ENCODE measurements at regions not wholly inside any gene's neighbourhood (a gene's known extent, or its start where the extent isn't known, plus 50 kb on each side); places are given as distances from the start of the nearest gene placed in this dataset.

GRCh38 chr4:91935217-91935616, 368.5 kb upstream of the GRID2 start:
- H3K9ac ChIP-seq (ENCODE audit: low read length) = no peak overlapping the region
- Mint-ChIP-seq H3K36me3 (ENCODE audit: low read depth, unreplicated experiment) (no peaks in the 10 kb centered on the region), H3K9me3 (ENCODE audit: unreplicated experiment) (no peaks in the 10 kb centered on the region), H3K4me3 (ENCODE audit: unreplicated experiment) (no peak overlapping the region), H3K27ac (ENCODE audit: unreplicated experiment) (no peak overlapping the region), H3K27me3 (ENCODE audit: low read depth, unreplicated experiment) (no peaks in the 10 kb centered on the region), H3K4me1 (ENCODE audit: low read depth, unreplicated experiment) (peaks cover 1% of the 10 kb centered on the region)
- TF ChIP-seq EZH2 (IDR thresholded peaks at IDR 0.05; ENCODE audit: insufficient read depth, low read length) = no peak
- TF ChIP-seq, protein P1, sequence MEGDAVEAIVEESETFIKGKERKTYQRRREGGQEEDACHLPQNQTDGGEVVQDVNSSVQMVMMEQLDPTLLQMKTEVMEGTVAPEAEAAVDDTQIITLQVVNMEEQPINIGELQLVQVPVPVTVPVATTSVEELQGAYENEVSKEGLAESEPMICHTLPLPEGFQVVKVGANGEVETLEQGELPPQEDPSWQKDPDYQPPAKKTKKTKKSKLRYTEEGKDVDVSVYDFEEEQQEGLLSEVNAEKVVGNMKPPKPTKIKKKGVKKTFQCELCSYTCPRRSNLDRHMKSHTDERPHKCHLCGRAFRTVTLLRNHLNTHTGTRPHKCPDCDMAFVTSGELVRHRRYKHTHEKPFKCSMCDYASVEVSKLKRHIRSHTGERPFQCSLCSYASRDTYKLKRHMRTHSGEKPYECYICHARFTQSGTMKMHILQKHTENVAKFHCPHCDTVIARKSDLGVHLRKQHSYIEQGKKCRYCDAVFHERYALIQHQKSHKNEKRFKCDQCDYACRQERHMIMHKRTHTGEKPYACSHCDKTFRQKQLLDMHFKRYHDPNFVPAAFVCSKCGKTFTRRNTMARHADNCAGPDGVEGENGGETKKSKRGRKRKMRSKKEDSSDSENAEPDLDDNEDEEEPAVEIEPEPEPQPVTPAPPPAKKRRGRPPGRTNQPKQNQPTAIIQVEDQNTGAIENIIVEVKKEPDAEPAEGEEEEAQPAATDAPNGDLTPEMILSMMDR (IDR thresholded peaks at IDR 0.05; ENCODE audit: insufficient read depth, low read depth, low read length) = no peak
- no peaks in the 10 kb centered on the region for H4K20me1 ChIP-seq (ENCODE audit: insufficient read depth, low read length)
- FAIRE-seq = no peak
- H3K27me3 ChIP-seq (ENCODE audit: insufficient read depth, low read length) = no peaks in the 10 kb centered on the region
- no peaks in the 10 kb centered on the region for H3K79me2 ChIP-seq (ENCODE audit: insufficient read depth, low read length)
- H3K4me3 ChIP-seq (ENCODE audit: insufficient read depth, low read depth, low read length) = no peak overlapping the region
- no peaks in the 10 kb centered on the region for H3K36me3 ChIP-seq (ENCODE audit: insufficient read depth, low read length)
- no peak overlapping the region for H2AFZ ChIP-seq (ENCODE audit: low read depth, low read length)
- no peak overlapping the region for H3K27ac ChIP-seq (ENCODE audit: low read depth, low read length)
- no peaks in the 10 kb centered on the region for H3K9me3 ChIP-seq (ENCODE audit: insufficient read depth, low read depth, low read length)
- no peak for DNase-seq (ENCODE audit: low read depth)
- no peaks in the 10 kb centered on the region for H3K4me1 ChIP-seq (ENCODE audit: insufficient read depth, low read length)
- H3K4me2 ChIP-seq (ENCODE audit: low read length) = no peak overlapping the region

DNA sequence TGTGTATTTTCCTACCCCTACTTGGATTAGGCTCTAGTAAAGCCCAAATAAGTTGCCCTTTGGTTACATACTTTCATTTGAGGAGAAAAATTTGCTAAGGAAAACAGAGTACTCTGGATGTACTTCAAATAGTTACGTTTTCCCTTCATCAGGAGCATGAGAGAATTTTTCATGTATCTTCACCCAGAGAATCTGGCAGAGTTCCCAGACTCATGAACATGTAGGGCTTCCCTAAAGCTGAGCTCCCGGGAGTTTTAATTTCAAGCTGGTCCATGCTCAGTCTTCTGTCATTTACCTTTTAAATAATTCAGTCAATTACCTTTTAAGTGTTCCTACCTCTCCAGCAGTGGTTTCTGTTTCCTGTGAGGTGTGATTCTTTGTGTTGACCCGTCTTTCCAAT, 367.5 kb upstream of the GRID2 start:
- Mint-ChIP-seq H3K4me1 (ENCODE audit: low read depth, unreplicated experiment) (peaks cover 1% of the 10 kb centered on the region), H3K9me3 (ENCODE audit: unreplicated experiment) (no peaks in the 10 kb centered on the region), H3K27ac (ENCODE audit: unreplicated experiment) (no peak overlapping the region), H3K36me3 (ENCODE audit: low read depth, unreplicated experiment) (no peaks in the 10 kb centered on the region), H3K4me3 (ENCODE audit: unreplicated experiment) (no peak overlapping the region), H3K27me3 (ENCODE audit: low read depth, unreplicated experiment) (no peaks in the 10 kb centered on the region)
- Histone ChIP-seq H3K4me1 (ENCODE audit: insufficient read depth, low read length) (no peaks in the 10 kb centered on the region), H2AFZ (ENCODE audit: low read depth, low read length) (no peak overlapping the region), H3K9me3 (ENCODE audit: insufficient read depth, low read depth, low read length) (no peaks in the 10 kb centered on the region), H3K4me2 (ENCODE audit: low read length) (no peak overlapping the region), H3K27ac (ENCODE audit: low read depth, low read length) (no peak overlapping the region), H3K36me3 (ENCODE audit: insufficient read depth, low read length) (no peaks in the 10 kb centered on the region), H4K20me1 (ENCODE audit: insufficient read depth, low read length) (no peaks in the 10 kb centered on the region), H3K27me3 (ENCODE audit: insufficient read depth, low read length) (no peaks in the 10 kb centered on the region), H3K79me2 (ENCODE audit: insufficient read depth, low read length) (no peaks in the 10 kb centered on the region), H3K4me3 (ENCODE audit: insufficient read depth, low read depth, low read length) (no peak overlapping the region), H3K9ac (ENCODE audit: low read length) (no peak overlapping the region)
- FAIRE-seq (no peak), DNase-seq (ENCODE audit: low read depth) (peak; percentile 40)
- TF ChIP-seq EZH2 (IDR thresholded peaks at IDR 0.05; ENCODE audit: insufficient read depth, low read length) = no peak
- TF ChIP-seq, protein P1 (IDR thresholded peaks at IDR 0.05; ENCODE audit: insufficient read depth, low read depth, low read length) = no peak

GRCh38 chr4:91957963-91958362, 345.8 kb upstream of the GRID2 start:
- FAIRE-seq (no peak), DNase-seq (ENCODE audit: low read depth) (no peak)
- H4K20me1 ChIP-seq (ENCODE audit: insufficient read depth, low read length) = no peaks in the 10 kb centered on the region
- Mint-ChIP-seq H3K4me1 (ENCODE audit: low read depth, unreplicated experiment) (peaks cover 7% of the 10 kb centered on the region), H3K36me3 (ENCODE audit: low read depth, unreplicated experiment) (no peaks in the 10 kb centered on the region), H3K27me3 (ENCODE audit: low read depth, unreplicated experiment) (no peaks in the 10 kb centered on the region), H3K27ac (ENCODE audit: unreplicated experiment) (no peak overlapping the region), H3K9me3 (ENCODE audit: unreplicated experiment) (no peaks in the 10 kb centered on the region), H3K4me3 (ENCODE audit: unreplicated experiment) (no peak overlapping the region)
- H3K4me3 ChIP-seq (ENCODE audit: insufficient read depth, low read depth, low read length) = no peak overlapping the region
- no peak overlapping the region for H3K4me2 ChIP-seq (ENCODE audit: low read length)
- no peaks in the 10 kb centered on the region for H3K27me3 ChIP-seq (ENCODE audit: insufficient read depth, low read length)
- TF ChIP-seq, protein P1 (IDR thresholded peaks at IDR 0.05; ENCODE audit: insufficient read depth, low read depth, low read length) = no peak
- TF ChIP-seq EZH2 (IDR thresholded peaks at IDR 0.05; ENCODE audit: insufficient read depth, low read length) = no peak
- H3K27ac ChIP-seq (ENCODE audit: low read depth, low read length) = no peak overlapping the region
- no peaks in the 10 kb centered on the region for H3K36me3 ChIP-seq (ENCODE audit: insufficient read depth, low read length)
- H3K9ac ChIP-seq (ENCODE audit: low read length) = no peak overlapping the region
- H2AFZ ChIP-seq (ENCODE audit: low read depth, low read length) = no peak overlapping the region
- H3K4me1 ChIP-seq (ENCODE audit: insufficient read depth, low read length) = no peaks in the 10 kb centered on the region
- H3K9me3 ChIP-seq (ENCODE audit: insufficient read depth, low read depth, low read length) = no peaks in the 10 kb centered on the region
- H3K79me2 ChIP-seq (ENCODE audit: insufficient read depth, low read length) = no peaks in the 10 kb centered on the region
